DND-41 (cell line): ENCODE measurements at regions not wholly inside any gene's neighbourhood (a gene's known extent, or its start where the extent isn't known, plus 50 kb on each side); places are given as distances from the start of the nearest gene placed in this dataset.

ENCODE experiments used
- CTCF ChIP-seq: IDR thresholded peaks from 2 replicates; pipeline ENCODE4 v1.5.1; 2012; ENCODE audit warnings: borderline replicate concordance, low read length, moderate library complexity, mild to moderate bottlenecking; ENCODE audit not compliant: poor library complexity, severe bottlenecking; ENCODE audit errors: extremely low read depth
- EZH2 ChIP-seq: IDR thresholded peaks from 3 replicates; pipeline ENCODE4 v1.6.1; 2012; ENCODE audit warnings: borderline replicate concordance, low read depth, mild to moderate bottlenecking, moderate library complexity, low read length, inconsistent platforms; ENCODE audit not compliant: severe bottlenecking

- TF ChIP-seq CTCF (peak; percentile 83), EZH2 (no peak)
These were observed 329.3 kb upstream of the OR4E1 start for GRCh38 chr14:22002860-22003284.
